ENCODE measurements at regions not wholly inside any gene's neighbourhood (a gene's known extent, or its start where the extent isn't known, plus 50 kb on each side); places are given as distances from the start of the nearest gene placed in this dataset.

DNA sequence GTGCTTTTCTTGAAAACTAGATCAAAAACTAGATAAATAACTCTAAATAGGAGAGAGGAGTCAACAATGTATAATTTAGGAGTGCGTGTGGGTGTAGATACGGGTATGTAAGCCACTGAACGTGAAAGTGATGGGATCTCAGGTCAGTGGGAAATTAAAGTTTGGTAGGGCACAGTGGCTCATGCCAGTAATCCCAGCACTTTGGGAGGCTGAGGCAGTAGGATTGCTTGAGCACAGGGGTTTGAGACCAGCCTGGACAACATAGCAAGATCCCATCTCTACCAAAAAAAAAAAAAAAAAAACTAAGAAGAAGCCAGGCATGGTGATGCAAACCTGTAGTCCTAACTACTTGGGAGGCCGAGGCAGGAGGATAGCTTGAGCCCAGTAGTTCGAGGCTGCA lies 247.1 kb downstream of the ANAPC1 start:
- 100% methylated on average over 2 of the region's 5 CpGs for WGBS (ENCODE audit: insufficient coverage)
- H3K36me3 ChIP-seq (ENCODE audit: control insufficient read depth in 2 of 2, extremely low read depth in 1 of 2, insufficient read depth in 1 of 2, low read length in 1 of 2) = no peaks in the 10 kb centered on the region
- peaks cover 7 to 11% of the 10 kb centered on the region in 2 experiments for H3K4me1 ChIP-seq (ENCODE audit: control insufficient read depth in 1 of 2, extremely low read depth in 1 of 2, insufficient read depth in 2 of 2, low read length in 2 of 2)
- no peak overlapping the region for H3K4me3 ChIP-seq (ENCODE audit: control insufficient read depth in 1 of 2, extremely low read depth in 1 of 2, low read length in 1 of 2)
- DNase-seq = no peak
- Mint-ChIP-seq H3K27ac (no peak overlapping the region), H3K9me3 (peaks cover 3 to 11% (median 5%) of the 10 kb centered on the region in 3 donors), H3K27me3 (peaks cover 17% of the 10 kb centered on the region in 2 donors), H3K4me1 (peaks cover 9 to 14% (median 11%) of the 10 kb centered on the region in 3 donors), H3K4me3 (no peak overlapping the region), H3K36me3 (no peaks in the 10 kb centered on the region)
- H3K27ac ChIP-seq (ENCODE audit: low read length) = no peak overlapping the region
- peaks cover 0 to 9% of the 10 kb centered on the region in 2 experiments for H3K27me3 ChIP-seq (replicated peaks in 1 of 2; ENCODE audit: control insufficient read depth in 2 of 2, extremely low read depth in 1 of 2, insufficient read depth in 2 of 2, low read length in 1 of 2)
- POLR2A ChIA-PET = no interaction called here
- CTCF ChIA-PET = no interaction called here
- H3K9me3 ChIP-seq = no peaks in the 10 kb centered on the region
- ATAC-seq (replicated peaks in 1 of 4) = no peak

- ChIA-PET POLR2A (no interaction called here), CTCF (no interaction called here)
- H3K4me1 ChIP-seq (ENCODE audit: control insufficient read depth in 1 of 2, extremely low read depth in 1 of 2, insufficient read depth in 2 of 2, low read length in 2 of 2) = peaks cover 0 to 4% of the 10 kb centered on the region in 2 experiments
- no peak overlapping the region for H3K27ac ChIP-seq (ENCODE audit: low read length)
- no peaks in the 10 kb centered on the region for H3K9me3 ChIP-seq
- no peaks in the 10 kb centered on the region for H3K36me3 ChIP-seq (ENCODE audit: control insufficient read depth in 2 of 2, extremely low read depth in 1 of 2, insufficient read depth in 1 of 2, low read length in 1 of 2)
- no peaks in the 10 kb centered on the region for H3K36me3 Mint-ChIP-seq
- no peak overlapping the region for H3K4me3 Mint-ChIP-seq
- no peak overlapping the region for H3K27ac Mint-ChIP-seq
- H3K4me1 Mint-ChIP-seq = peaks cover 0 to 4% (median 0%) of the 10 kb centered on the region in 3 donors
- peaks cover 12% of the 10 kb centered on the region in 2 donors for H3K27me3 Mint-ChIP-seq
- H3K4me3 ChIP-seq (ENCODE audit: control insufficient read depth in 1 of 2, extremely low read depth in 1 of 2, low read length in 1 of 2) = no peak overlapping the region
- DNase-seq (no peak), ATAC-seq (replicated peaks in 1 of 4) (no peak)
- H3K9me3 Mint-ChIP-seq = peaks cover 3 to 11% (median 5%) of the 10 kb centered on the region in 3 donors
- H3K27me3 ChIP-seq (replicated peaks in 1 of 2; ENCODE audit: control insufficient read depth in 2 of 2, extremely low read depth in 1 of 2, insufficient read depth in 2 of 2, low read length in 1 of 2) = peaks cover 0 to 9% of the 10 kb centered on the region in 2 experiments
- no CpG with 5 or more reads among the region's 4 CpGs for WGBS (ENCODE audit: insufficient coverage)
Observed at GRCh38 chr2:111638274-111638877, 245.6 kb downstream of the ANAPC1 start.

GRCh38 chr2:111640480-111640879 lies 243.5 kb downstream of the ANAPC1 start:
- DNase-seq = no peak
- ChIA-PET POLR2A (no interaction called here), CTCF (no interaction called here)
- Histone ChIP-seq H3K36me3 (ENCODE audit: control insufficient read depth in 2 of 2, extremely low read depth in 1 of 2, insufficient read depth in 1 of 2, low read length in 1 of 2) (no peaks in the 10 kb centered on the region), H3K9me3 (no peaks in the 10 kb centered on the region), H3K4me3 (ENCODE audit: control insufficient read depth in 1 of 2, extremely low read depth in 1 of 2, low read length in 1 of 2) (no peak overlapping the region), H3K27me3 (replicated peaks in 1 of 2; ENCODE audit: control insufficient read depth in 2 of 2, extremely low read depth in 1 of 2, insufficient read depth in 2 of 2, low read length in 1 of 2) (peaks cover 0 to 6% of the 10 kb centered on the region in 2 experiments), H3K4me1 (ENCODE audit: control insufficient read depth in 1 of 2, extremely low read depth in 1 of 2, insufficient read depth in 2 of 2, low read length in 2 of 2) (no peaks in the 10 kb centered on the region), H3K27ac (ENCODE audit: low read length) (no peak overlapping the region)
- ATAC-seq (replicated peaks in 1 of 4) = no peak
- Mint-ChIP-seq H3K36me3 (no peaks in the 10 kb centered on the region), H3K4me3 (no peak overlapping the region), H3K27me3 (peaks cover 0 to 12% of the 10 kb centered on the region in 2 donors), H3K9me3 (peaks cover 3 to 11% (median 5%) of the 10 kb centered on the region in 3 donors), H3K4me1 (no peaks in the 10 kb centered on the region), H3K27ac (no peak overlapping the region)
- no CpG with 5 or more reads among the region's 2 CpGs for WGBS (ENCODE audit: insufficient coverage)

DNA sequence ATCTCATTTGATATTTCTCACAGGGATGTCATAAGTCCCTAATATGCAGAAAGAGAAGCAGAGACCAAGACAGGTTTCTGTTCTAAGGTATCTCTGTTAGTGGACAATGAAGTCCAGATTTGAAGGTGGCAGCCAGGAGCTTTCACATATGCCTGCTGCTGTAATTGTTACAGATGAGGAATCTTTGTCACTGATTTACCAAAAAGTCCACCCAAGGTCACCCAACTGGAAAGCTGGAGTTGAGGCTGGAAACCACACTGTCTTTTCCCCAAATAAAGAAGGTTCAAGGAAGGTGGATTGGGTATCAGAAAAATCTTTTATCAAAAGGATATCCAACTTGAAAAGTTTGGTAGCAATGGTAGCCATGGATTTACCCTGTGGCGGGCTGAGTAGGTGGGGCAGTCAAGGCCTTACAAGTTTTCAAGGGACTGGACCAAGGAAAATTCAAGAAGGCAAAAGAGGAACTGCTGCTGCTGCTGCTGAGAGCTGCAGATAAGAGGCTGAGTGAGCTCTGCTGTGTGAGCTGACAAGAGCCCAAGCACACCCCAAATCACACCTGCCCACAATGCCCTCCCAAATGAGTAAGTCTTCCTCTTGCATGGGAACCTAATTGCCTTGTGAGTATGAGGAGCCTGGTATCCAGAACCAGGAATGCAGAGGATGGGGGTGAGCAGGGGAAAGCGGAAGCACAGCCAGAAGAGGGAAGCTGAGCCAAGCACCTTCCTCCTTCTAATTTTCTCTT lies 241.2 kb downstream of the ANAPC1 start:
- Mint-ChIP-seq H3K27ac (no peak overlapping the region), H3K4me1 (no peaks in the 10 kb centered on the region), H3K9me3 (peaks cover 13 to 24% (median 15%) of the 10 kb centered on the region in 3 donors), H3K36me3 (no peaks in the 10 kb centered on the region), H3K27me3 (peaks cover 0 to 16% of the 10 kb centered on the region in 2 donors), H3K4me3 (no peak overlapping the region)
- ChIA-PET POLR2A (no interaction called here), CTCF (no interaction called here)
- no peaks in the 10 kb centered on the region for H3K4me1 ChIP-seq (ENCODE audit: control insufficient read depth in 1 of 2, extremely low read depth in 1 of 2, insufficient read depth in 2 of 2, low read length in 2 of 2)
- WGBS (ENCODE audit: insufficient coverage) = no CpG with 5 or more reads among the region's 2 CpGs
- ATAC-seq (replicated peaks in 1 of 4) (no peak), DNase-seq (no peak)
- no peak overlapping the region for H3K27ac ChIP-seq (ENCODE audit: low read length)
- no peak overlapping the region for H3K4me3 ChIP-seq (ENCODE audit: control insufficient read depth in 1 of 2, extremely low read depth in 1 of 2, low read length in 1 of 2)
- no peaks in the 10 kb centered on the region for H3K9me3 ChIP-seq
- no peaks in the 10 kb centered on the region for H3K36me3 ChIP-seq (ENCODE audit: control insufficient read depth in 2 of 2, extremely low read depth in 1 of 2, insufficient read depth in 1 of 2, low read length in 1 of 2)
- H3K27me3 ChIP-seq (replicated peaks in 1 of 2; ENCODE audit: control insufficient read depth in 2 of 2, extremely low read depth in 1 of 2, insufficient read depth in 2 of 2, low read length in 1 of 2) = peaks cover 0 to 6% of the 10 kb centered on the region in 2 experiments

- Mint-ChIP-seq H3K9me3 (peaks cover 10 to 16% (median 15%) of the 10 kb centered on the region in 3 donors), H3K36me3 (no peaks in the 10 kb centered on the region), H3K4me3 (no peak overlapping the region), H3K27me3 (peaks cover 0 to 16% of the 10 kb centered on the region in 2 donors), H3K27ac (no peak overlapping the region), H3K4me1 (no peaks in the 10 kb centered on the region)
- WGBS (ENCODE audit: insufficient coverage) = no CpG with 5 or more reads among the region's 1 CpG
- Histone ChIP-seq H3K27me3 (replicated peaks in 1 of 2; ENCODE audit: control insufficient read depth in 2 of 2, extremely low read depth in 1 of 2, insufficient read depth in 2 of 2, low read length in 1 of 2) (peaks cover 0 to 6% of the 10 kb centered on the region in 2 experiments), H3K36me3 (ENCODE audit: control insufficient read depth in 2 of 2, extremely low read depth in 1 of 2, insufficient read depth in 1 of 2, low read length in 1 of 2) (no peaks in the 10 kb centered on the region), H3K4me1 (ENCODE audit: control insufficient read depth in 1 of 2, extremely low read depth in 1 of 2, insufficient read depth in 2 of 2, low read length in 2 of 2) (no peaks in the 10 kb centered on the region), H3K4me3 (ENCODE audit: control insufficient read depth in 1 of 2, extremely low read depth in 1 of 2, low read length in 1 of 2) (no peak overlapping the region), H3K27ac (ENCODE audit: low read length) (no peak overlapping the region), H3K9me3 (no peaks in the 10 kb centered on the region)
- ChIA-PET POLR2A (no interaction called here), CTCF (no interaction called here)
- DNase-seq = no peak
- ATAC-seq (replicated peaks in 1 of 4) = no peak
Observed at GRCh38 chr2:111643759-111644158, 240.2 kb downstream of the ANAPC1 start.

DNA sequence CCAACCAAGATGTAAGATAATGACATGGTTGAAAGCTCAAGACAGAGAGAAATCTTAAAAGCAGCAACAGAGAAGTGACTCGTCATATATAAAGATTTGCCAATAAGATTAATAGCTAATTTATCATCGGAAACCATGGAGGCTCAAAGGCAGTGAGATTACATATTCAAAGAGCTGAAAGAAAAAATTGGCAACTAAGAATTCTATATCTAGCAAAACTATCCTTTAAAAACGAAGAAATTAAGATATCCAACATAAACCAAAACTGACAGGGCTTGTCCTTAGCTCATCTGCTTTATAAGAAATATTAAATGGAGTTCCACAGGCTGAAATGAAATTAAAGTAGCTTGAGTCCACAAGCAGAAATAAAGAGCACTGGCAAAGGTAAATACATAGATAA lies 236.6 kb downstream of the ANAPC1 start:
- ATAC-seq (replicated peaks in 1 of 4) (no peak), DNase-seq (no peak)
- H3K4me3 ChIP-seq (ENCODE audit: control insufficient read depth in 1 of 2, extremely low read depth in 1 of 2, low read length in 1 of 2) = no peak overlapping the region
- peaks cover 10 to 16% (median 10%) of the 10 kb centered on the region in 3 donors for H3K9me3 Mint-ChIP-seq
- POLR2A ChIA-PET = no interaction called here
- H3K36me3 Mint-ChIP-seq = no peaks in the 10 kb centered on the region
- no peaks in the 10 kb centered on the region for H3K9me3 ChIP-seq
- peaks cover 0 to 7% of the 10 kb centered on the region in 2 donors for H3K27me3 Mint-ChIP-seq
- H3K27ac Mint-ChIP-seq = no peak overlapping the region
- H3K27ac ChIP-seq (ENCODE audit: low read length) = no peak overlapping the region
- no peaks in the 10 kb centered on the region for H3K4me1 ChIP-seq (ENCODE audit: control insufficient read depth in 1 of 2, extremely low read depth in 1 of 2, insufficient read depth in 2 of 2, low read length in 2 of 2)
- CTCF ChIA-PET = no interaction called here
- H3K4me3 Mint-ChIP-seq = no peak overlapping the region
- WGBS (ENCODE audit: insufficient coverage) = no CpG with 5 or more reads among the region's 3 CpGs
- no peaks in the 10 kb centered on the region for H3K4me1 Mint-ChIP-seq
- no peaks in the 10 kb centered on the region for H3K27me3 ChIP-seq (replicated peaks in 1 of 2; ENCODE audit: control insufficient read depth in 2 of 2, extremely low read depth in 1 of 2, insufficient read depth in 2 of 2, low read length in 1 of 2)
- H3K36me3 ChIP-seq (ENCODE audit: control insufficient read depth in 2 of 2, extremely low read depth in 1 of 2, insufficient read depth in 1 of 2, low read length in 1 of 2) = no peaks in the 10 kb centered on the region

All from T-cell (primary cell).